NB4 (cell line): ENCODE measurements at regions not wholly inside any gene's neighbourhood (a gene's known extent, or its start where the extent isn't known, plus 50 kb on each side); places are given as distances from the start of the nearest gene placed in this dataset.

Experiments
- DNase-seq: peaks from one replicate; pipeline ENCODE4 v3.0.0; 2010; ENCODE audit warnings: low read depth
- H3K4me3 ChIP-seq: one replicate; pipeline ENCODE4 v1.5.1; 2011; ENCODE audit warnings: mild to moderate bottlenecking, low read depth, low read length, moderate library complexity
- CTCF ChIP-seq: IDR thresholded peaks from one replicate; pipeline ENCODE4 v1.5.1; 2012; ENCODE audit warnings: low read depth, low read length
- MYC ChIP-seq: IDR thresholded peaks from 2 replicates; pipeline ENCODE4 v1.6.1; 2011; ENCODE audit warnings: low read depth, low read length
- POLR2A ChIP-seq: IDR thresholded peaks from 2 replicates; pipeline ENCODE4 v1.6.1; 2011; ENCODE audit warnings: mild to moderate bottlenecking; ENCODE audit not compliant: insufficient read length; ENCODE audit errors: extremely low read depth
- TF ChIP-seq, protein P1 (sequence below): IDR thresholded peaks from 2 replicates; pipeline ENCODE4 v1.6.1; 2011; ENCODE audit warnings: low read depth, low read length

- no peak overlapping the region for H3K4me3 ChIP-seq
- DNase-seq, result no peak
- TF ChIP-seq CTCF (no peak), MYC (no peak), POLR2A (no peak)
- TF ChIP-seq, protein P1, sequence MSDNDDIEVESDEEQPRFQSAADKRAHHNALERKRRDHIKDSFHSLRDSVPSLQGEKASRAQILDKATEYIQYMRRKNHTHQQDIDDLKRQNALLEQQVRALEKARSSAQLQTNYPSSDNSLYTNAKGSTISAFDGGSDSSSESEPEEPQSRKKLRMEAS, result no peak
Measured at GRCh38 chr13:33696530-33696929, 121.4 kb upstream of the RFC3 start.

GRCh38 chr13:33697926-33698325 lies 120.0 kb upstream of the RFC3 start:
- DNase-seq, result no peak
- TF ChIP-seq CTCF (no peak), POLR2A (no peak), MYC (no peak)
- TF ChIP-seq, protein P1, result no peak
- H3K4me3 ChIP-seq, result no peak overlapping the region

GRCh38 chr13:33707449-33707848 lies 110.5 kb upstream of the RFC3 start:
- TF ChIP-seq POLR2A (no peak), CTCF (no peak), MYC (no peak)
- TF ChIP-seq, protein P1, result no peak
- DNase-seq, result no peak

DNA sequence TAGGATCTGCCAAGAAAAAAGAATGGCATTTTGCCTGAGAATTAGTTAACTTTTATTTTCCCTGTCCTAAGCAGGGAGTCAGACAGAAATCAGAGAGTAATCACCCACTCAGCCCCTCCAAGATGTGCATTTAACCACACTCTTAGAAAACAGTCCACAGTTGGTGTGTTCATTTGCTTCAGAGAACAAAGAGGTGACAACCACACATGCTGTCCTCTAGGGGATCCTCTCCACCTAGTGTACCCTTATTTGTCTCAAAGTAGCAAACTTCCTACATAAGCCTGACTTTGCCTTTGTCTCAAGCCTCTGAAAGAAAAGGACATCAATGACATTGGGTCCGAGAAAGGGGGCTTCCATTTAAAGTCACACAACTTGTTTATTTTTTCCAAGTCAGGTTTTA lies 107.0 kb upstream of the RFC3 start:
- DNase-seq, result no peak
- no peak overlapping the region for H3K4me3 ChIP-seq
- TF ChIP-seq CTCF (no peak), POLR2A (no peak), MYC (no peak)
- TF ChIP-seq, protein P1, result no peak

More at GRCh38 chr13:33707449-33707848, 110.5 kb upstream of the RFC3 start:
- no peak overlapping the region for H3K4me3 ChIP-seq

GRCh38 chr13:33711436-33711835 lies 106.5 kb upstream of the RFC3 start:
- no peak for TF ChIP-seq MYC
- no peak for TF ChIP-seq CTCF
- TF ChIP-seq, protein P1, result no peak
- TF ChIP-seq POLR2A, result no peak
- no peak for DNase-seq
- H3K4me3 ChIP-seq, result no peak overlapping the region

GRCh38 chr13:33717775-33718174 lies 100.2 kb upstream of the RFC3 start:
- no peak for TF ChIP-seq POLR2A
- no peak for TF ChIP-seq MYC
- TF ChIP-seq, protein P1, result no peak
- DNase-seq, result no peak
- H3K4me3 ChIP-seq, result no peak overlapping the region
